ENCODE measurements at regions not wholly inside any gene's neighbourhood (a gene's known extent, or its start where the extent isn't known, plus 50 kb on each side); places are given as distances from the start of the nearest gene placed in this dataset.

DNA sequence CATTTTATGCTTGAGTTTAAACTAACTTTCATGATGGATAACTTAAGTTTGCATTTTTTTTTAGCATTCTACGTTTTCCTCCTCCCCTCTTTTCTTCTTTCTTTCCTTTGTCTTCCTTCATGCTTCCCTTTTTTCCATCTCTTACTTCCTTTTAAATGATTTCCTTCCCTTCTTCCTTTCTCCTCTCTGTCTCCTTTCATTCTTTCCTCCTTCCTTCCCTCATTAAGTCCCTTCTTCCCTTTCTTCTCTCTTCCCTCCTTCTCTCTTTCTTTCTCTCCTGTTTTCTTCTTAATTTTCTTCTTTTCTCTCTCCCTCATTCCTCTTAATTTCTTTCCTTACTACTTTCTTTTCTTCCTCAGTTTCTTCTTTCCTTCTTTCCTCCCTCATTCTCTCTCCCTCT is 376.0 kb downstream of the LRIG3 start:
- no peak for DNase-seq
- no peaks in the 10 kb centered on the region for H3K9me3 Mint-ChIP-seq
- H3K27ac Mint-ChIP-seq, result no peak overlapping the region
- no peaks in the 10 kb centered on the region for H3K27me3 Mint-ChIP-seq
- no peak overlapping the region for H3K4me3 Mint-ChIP-seq
- H3K4me1 Mint-ChIP-seq, result no peaks in the 10 kb centered on the region
- H3K36me3 Mint-ChIP-seq (ENCODE audit: low read depth), result no peaks in the 10 kb centered on the region
- no peak for ATAC-seq

DNA sequence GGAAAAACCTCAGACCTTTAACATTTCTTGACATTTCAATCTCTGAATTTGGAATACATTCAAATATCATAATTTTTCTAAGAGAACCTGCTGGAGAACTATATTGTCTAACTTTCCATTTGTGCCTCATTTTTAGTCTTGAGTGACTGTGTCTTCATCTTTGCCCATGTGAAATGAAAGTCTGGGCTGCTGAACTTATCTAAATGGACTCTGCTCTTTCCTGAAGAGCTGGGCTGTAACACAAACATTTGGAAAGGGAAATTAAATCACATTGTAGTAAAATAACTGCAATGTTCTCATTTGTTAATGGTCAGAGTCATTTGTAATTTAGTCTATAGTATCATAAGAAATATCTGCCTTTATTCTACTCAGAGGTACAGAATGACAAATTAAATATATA is 373.1 kb downstream of the LRIG3 start:
- no peak for DNase-seq

DNA sequence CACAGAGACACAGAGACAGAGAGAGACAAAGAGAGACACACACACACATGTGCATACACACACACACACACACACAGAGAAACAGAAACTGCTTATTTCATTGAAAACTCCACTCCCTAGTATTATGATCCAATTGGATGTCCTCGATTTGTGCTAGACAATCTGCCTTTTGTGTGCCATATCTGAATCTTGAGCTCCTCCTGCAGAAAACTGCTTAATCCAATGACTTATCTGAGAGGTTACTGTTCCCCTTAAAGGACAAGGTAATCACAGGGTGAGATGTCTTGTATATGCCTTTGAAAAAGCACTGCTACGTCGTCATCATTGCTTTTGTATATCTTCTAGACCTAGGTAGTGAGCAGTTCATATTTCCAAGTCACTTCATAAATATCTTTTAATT is 371.5 kb downstream of the LRIG3 start:
- Mint-ChIP-seq H3K4me3 (no peak overlapping the region), H3K27me3 (no peaks in the 10 kb centered on the region), H3K27ac (no peak overlapping the region), H3K36me3 (ENCODE audit: low read depth) (no peaks in the 10 kb centered on the region), H3K4me1 (no peaks in the 10 kb centered on the region), H3K9me3 (no peaks in the 10 kb centered on the region)
- ATAC-seq, result no peak
- DNase-seq, result no peak

More for the DNA sequence above, 373.1 kb downstream of the LRIG3 start:
- H3K4me1 Mint-ChIP-seq, result no peaks in the 10 kb centered on the region
- no peak overlapping the region for H3K27ac Mint-ChIP-seq
- no peaks in the 10 kb centered on the region for H3K36me3 Mint-ChIP-seq (ENCODE audit: low read depth)
- H3K9me3 Mint-ChIP-seq, result no peaks in the 10 kb centered on the region
- no peak overlapping the region for H3K4me3 Mint-ChIP-seq
- H3K27me3 Mint-ChIP-seq, result no peaks in the 10 kb centered on the region
- ATAC-seq, result no peak

DNA sequence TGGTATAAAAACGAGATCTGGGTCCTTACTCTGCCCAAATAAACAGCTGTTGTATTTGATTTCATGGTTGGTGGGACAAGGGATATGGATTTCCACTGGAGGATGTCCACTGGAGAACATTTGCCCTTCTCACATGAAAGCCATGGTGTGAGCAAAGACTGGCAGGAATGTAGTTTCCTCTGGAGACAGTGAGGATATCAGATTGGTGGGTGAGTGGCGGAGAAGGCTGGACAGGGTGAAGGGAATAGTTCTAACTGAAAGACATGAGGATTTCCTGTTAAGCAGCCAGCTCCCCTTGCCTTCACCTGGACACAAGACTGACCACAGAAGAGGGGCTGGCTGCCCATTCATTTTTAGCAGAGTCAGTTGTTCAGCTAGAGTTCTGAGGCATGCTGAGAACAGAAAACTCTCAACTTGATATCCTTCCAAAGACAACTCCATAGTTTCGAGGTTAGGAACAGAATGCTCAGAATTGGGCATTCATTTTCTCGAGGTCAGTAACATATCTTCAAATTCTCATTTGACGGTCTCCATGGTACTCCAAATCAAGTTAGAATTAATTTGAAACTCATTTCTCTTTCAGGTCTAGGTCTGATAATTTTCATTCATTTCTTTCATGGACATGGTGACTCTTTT is 365.7 kb downstream of the LRIG3 start:
- Mint-ChIP-seq H3K27ac (no peak overlapping the region), H3K4me3 (no peak overlapping the region), H3K9me3 (no peaks in the 10 kb centered on the region), H3K27me3 (no peaks in the 10 kb centered on the region), H3K4me1 (no peaks in the 10 kb centered on the region), H3K36me3 (ENCODE audit: low read depth) (no peaks in the 10 kb centered on the region)
- DNase-seq, result no peak
- no peak for ATAC-seq

DNA sequence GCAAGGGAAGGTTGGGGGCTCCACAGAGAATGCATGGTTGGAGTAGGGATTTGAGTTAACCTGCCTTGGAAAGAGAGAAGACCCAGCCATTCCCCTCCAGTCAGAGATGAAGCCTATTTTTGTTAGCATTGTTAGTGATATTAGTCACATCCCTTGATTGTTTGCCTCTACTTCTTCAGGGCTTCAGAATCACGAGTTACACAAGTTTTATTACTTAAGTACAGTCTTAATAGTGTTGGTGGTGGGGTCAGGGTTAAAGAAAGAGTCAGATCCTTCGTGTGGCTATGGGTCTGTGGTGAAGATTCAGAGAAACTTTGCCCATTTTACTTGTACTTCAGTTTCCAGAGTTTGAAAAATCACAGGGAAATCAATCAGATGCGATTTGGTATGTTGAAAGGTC is 363.1 kb downstream of the LRIG3 start:
- DNase-seq, result no peak
- Mint-ChIP-seq H3K27ac (no peak overlapping the region), H3K4me1 (no peaks in the 10 kb centered on the region), H3K36me3 (ENCODE audit: low read depth) (no peaks in the 10 kb centered on the region), H3K9me3 (no peaks in the 10 kb centered on the region), H3K27me3 (no peaks in the 10 kb centered on the region), H3K4me3 (no peak overlapping the region)
- ATAC-seq, result no peak

DNA sequence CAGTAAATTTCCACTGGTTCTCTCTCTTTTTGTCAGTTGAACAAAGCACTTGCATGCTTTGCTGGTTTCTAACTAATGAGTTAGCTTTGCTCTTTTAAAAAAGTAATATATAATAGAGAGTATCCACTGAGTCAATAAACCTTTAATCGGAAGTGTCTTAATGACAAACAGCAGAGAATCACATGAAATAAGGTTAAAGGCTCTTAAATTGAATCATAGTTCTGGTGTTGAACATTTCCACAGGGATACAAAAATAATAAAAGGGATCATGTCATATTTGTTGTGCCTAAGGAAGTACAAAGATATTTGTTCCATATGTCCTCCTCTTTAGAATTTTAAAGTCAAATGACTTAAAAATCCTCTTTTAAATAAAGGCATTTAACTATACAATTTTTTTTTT is 362.6 kb downstream of the LRIG3 start:
- no peaks in the 10 kb centered on the region for H3K9me3 Mint-ChIP-seq
- DNase-seq, result no peak

DNA sequence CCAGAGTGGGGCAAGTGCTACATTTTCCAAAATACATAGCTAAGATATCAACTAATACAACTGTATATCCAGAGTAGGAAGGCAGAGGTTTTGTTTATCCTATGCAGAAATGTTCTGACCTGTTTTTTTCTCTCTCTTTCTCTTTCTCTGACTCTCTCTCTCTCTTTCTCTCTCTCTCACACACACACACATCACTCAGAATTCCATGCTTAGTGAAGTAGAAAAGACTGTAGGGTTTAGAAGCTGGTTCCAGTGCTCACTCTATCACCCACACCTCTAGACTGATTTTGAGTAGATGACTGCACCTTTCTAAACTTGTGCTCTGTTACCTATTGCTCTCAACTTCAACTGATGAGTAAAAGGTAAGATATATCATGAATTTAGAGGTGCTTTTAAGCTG is 356.7 kb downstream of the LRIG3 start:
- Mint-ChIP-seq H3K4me3 (no peak overlapping the region), H3K27me3 (no peaks in the 10 kb centered on the region), H3K27ac (no peak overlapping the region), H3K4me1 (no peaks in the 10 kb centered on the region), H3K36me3 (ENCODE audit: low read depth) (no peaks in the 10 kb centered on the region), H3K9me3 (no peaks in the 10 kb centered on the region)
- DNase-seq, result no peak
- ATAC-seq, result no peak

More for the DNA sequence above, 362.6 kb downstream of the LRIG3 start:
- ATAC-seq, result no peak
- Mint-ChIP-seq H3K27ac (no peak overlapping the region), H3K4me1 (no peaks in the 10 kb centered on the region), H3K36me3 (ENCODE audit: low read depth) (no peaks in the 10 kb centered on the region), H3K27me3 (no peaks in the 10 kb centered on the region), H3K4me3 (no peak overlapping the region)

DNA sequence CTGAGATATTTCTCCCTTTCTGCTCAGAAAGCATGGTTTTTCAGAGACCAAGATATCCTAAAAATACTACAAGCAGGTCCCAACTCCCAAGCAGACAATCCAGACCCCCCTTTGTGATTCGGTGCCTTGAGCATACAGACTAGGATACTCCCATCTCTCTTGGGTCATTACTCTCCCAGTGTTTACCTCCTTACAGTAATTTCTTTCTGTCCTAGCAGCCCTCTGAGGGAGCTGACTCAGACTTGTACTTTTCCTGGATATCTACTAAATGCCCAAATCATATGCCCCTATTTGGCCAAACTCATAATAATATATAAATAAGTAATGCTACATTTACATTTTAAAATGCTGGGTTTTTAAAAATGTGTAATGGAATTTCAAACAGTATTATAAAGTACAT is 355.6 kb downstream of the LRIG3 start:
- no peaks in the 10 kb centered on the region for H3K27me3 Mint-ChIP-seq
- DNase-seq, result no peak
- no peaks in the 10 kb centered on the region for H3K36me3 Mint-ChIP-seq (ENCODE audit: low read depth)
- no peaks in the 10 kb centered on the region for H3K4me1 Mint-ChIP-seq
- H3K9me3 Mint-ChIP-seq, result no peaks in the 10 kb centered on the region
- H3K4me3 Mint-ChIP-seq, result no peak overlapping the region
- no peak for ATAC-seq
- no peak overlapping the region for H3K27ac Mint-ChIP-seq

DNA sequence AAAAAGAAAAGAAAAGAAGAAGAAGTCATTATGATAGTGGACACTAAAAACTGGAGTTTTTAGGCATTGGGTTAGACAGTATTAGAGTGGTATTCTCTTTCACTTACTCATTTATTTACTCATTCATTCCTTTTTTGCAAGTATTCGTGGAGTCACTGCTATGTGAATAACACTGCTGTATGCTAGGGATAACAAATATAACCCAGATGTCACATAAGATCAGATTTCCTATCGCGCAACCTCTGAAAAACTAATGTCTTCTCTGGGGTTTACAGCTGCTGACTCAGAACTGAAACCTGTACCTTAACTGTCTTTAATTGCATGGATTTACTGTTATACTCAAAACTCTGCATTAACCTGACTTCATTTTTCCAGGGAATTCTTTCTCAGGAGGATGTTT is 353.7 kb downstream of the LRIG3 start:
- Mint-ChIP-seq H3K27me3 (no peaks in the 10 kb centered on the region), H3K4me3 (no peak overlapping the region), H3K9me3 (no peaks in the 10 kb centered on the region), H3K27ac (no peak overlapping the region), H3K4me1 (no peaks in the 10 kb centered on the region), H3K36me3 (ENCODE audit: low read depth) (no peaks in the 10 kb centered on the region)
- DNase-seq (no peak), ATAC-seq (no peak)

DNA sequence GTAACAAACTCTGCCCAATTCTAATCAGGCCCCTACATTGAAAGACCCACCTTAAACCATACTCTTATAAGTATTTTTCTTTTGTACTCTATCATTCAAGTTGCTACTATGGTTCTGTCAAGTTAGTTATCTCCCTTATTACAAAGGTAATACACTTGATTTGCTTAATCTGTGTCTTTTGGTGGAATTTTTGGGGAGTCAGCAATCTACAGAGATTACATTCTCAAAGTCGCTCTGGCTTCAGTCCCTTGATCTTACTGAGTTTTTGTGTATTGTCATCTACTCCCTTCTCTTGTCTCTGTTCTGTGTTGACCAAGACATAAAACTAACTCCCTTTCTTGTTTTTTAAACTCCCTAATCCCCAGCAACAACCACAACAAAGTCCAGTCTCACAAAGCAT is 353.1 kb downstream of the LRIG3 start:
- no peaks in the 10 kb centered on the region for H3K4me1 Mint-ChIP-seq
- no peak overlapping the region for H3K27ac Mint-ChIP-seq
- DNase-seq (no peak), ATAC-seq (no peak)
- H3K4me3 Mint-ChIP-seq, result no peak overlapping the region
- no peaks in the 10 kb centered on the region for H3K36me3 Mint-ChIP-seq (ENCODE audit: low read depth)
- no peaks in the 10 kb centered on the region for H3K27me3 Mint-ChIP-seq
- no peaks in the 10 kb centered on the region for H3K9me3 Mint-ChIP-seq

DNA sequence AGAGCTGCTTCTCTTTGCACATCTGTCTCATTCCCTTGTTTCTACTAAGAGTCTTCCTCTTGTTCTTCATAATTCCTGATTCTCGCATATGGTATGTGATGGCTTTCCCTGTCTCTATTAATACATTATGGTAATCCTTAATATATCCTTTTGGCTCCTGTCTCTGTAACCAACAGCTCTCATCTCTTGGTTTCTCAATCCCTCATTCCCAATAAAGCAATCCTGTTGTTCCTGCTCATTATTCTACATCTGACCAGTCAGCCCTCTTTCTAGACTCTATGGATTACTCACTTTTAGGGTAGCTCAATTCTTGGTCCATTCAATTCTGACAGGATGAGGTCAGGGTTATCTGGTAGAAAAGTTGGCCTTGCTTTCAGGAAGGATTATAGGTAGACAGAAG is 349.9 kb downstream of the LRIG3 start:
- Mint-ChIP-seq H3K4me3 (no peak overlapping the region), H3K27me3 (no peaks in the 10 kb centered on the region), H3K9me3 (no peaks in the 10 kb centered on the region), H3K36me3 (ENCODE audit: low read depth) (no peaks in the 10 kb centered on the region), H3K4me1 (no peaks in the 10 kb centered on the region), H3K27ac (no peak overlapping the region)
- DNase-seq (no peak), ATAC-seq (no peak)

DNA sequence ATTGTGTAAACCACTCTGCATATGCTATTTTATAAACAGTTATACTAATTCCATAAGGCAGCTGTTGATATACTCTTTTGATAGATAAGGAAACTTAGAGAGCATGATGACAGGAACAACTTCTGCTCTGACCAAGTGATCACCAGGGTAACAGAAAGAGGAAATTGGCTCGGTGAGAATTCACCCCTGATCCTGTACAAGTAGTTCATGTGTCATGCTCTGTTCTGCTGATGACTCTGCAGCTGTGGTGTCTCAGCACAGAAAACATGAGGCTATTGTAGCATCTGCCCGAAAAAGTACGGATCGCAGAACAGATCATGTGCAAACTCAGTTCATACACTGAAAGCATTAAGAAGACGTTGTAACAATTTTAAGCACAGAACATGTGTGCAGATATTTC is 345.0 kb downstream of the LRIG3 start:
- DNase-seq (no peak), ATAC-seq (no peak)
- Mint-ChIP-seq H3K4me3 (no peak overlapping the region), H3K4me1 (no peaks in the 10 kb centered on the region), H3K27ac (no peak overlapping the region), H3K36me3 (ENCODE audit: low read depth) (no peaks in the 10 kb centered on the region), H3K27me3 (no peaks in the 10 kb centered on the region), H3K9me3 (no peaks in the 10 kb centered on the region)

DNA sequence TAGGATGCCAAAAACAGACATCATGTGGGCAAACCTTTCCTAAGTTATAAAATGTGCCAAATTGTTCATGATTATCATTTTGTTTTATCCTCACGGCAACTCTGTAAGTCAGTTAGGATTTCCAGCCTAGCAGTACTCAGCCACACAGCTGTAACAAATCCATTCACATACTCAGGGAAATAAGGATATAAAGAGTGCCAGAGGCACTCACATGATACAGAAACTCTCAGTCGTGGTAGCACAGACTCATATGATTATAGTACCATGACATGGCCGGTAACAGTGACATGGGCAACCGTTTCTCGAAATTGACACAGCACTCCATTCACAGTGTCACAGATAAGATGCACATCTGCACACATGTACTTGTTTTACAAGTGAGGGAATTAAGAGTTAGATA is 344.2 kb downstream of the LRIG3 start:
- Mint-ChIP-seq H3K9me3 (no peaks in the 10 kb centered on the region), H3K4me1 (no peaks in the 10 kb centered on the region), H3K27me3 (no peaks in the 10 kb centered on the region), H3K36me3 (ENCODE audit: low read depth) (no peaks in the 10 kb centered on the region), H3K4me3 (no peak overlapping the region), H3K27ac (no peak overlapping the region)
- DNase-seq, result no peak
- ATAC-seq, result no peak

DNA sequence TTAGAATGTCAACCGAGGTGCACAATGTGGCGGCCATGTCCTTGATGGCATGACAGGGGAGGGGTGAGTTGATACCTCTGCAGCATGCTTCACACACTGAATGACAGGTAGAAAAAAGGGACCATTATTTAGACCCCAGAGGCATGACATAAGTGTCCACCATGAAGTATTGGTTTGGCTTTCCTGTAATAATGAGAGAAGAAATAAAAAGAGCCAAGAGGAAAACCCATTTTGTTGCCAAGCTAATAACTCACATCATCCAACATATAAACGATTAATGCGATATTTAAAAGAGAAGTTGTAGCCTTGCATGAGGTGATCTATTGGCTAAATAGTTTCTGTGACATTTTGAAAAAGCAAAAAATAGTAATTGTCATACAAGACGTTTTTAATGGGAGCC is 343.4 kb downstream of the LRIG3 start:
- Mint-ChIP-seq H3K36me3 (ENCODE audit: low read depth) (no peaks in the 10 kb centered on the region), H3K27me3 (no peaks in the 10 kb centered on the region), H3K4me3 (no peak overlapping the region), H3K9me3 (no peaks in the 10 kb centered on the region), H3K27ac (no peak overlapping the region), H3K4me1 (no peaks in the 10 kb centered on the region)
- no peak for DNase-seq
- ATAC-seq, result no peak

DNA sequence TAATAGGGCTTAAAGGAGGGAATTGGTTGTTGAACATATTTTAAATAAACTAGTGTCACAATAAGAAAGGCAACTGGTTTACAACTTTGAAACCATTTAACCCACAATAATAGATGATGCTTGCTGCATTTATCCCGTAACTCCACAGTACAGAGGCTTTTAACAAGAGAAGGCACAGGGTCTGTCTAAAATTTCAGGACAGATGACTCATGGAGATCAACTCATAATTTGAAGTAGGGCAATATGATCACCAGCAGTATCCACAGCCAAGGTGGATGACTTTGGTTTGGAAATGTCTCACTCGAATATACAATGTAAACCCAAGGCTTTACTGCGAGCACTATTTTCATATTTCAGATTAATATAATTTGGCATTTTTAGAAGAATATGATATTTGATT is 340.2 kb downstream of the LRIG3 start:
- ATAC-seq, result no peak
- H3K36me3 Mint-ChIP-seq (ENCODE audit: low read depth), result no peaks in the 10 kb centered on the region
- DNase-seq, result no peak
- H3K27ac Mint-ChIP-seq, result no peak overlapping the region
- no peaks in the 10 kb centered on the region for H3K4me1 Mint-ChIP-seq
- H3K27me3 Mint-ChIP-seq, result no peaks in the 10 kb centered on the region
- no peak overlapping the region for H3K4me3 Mint-ChIP-seq
- no peaks in the 10 kb centered on the region for H3K9me3 Mint-ChIP-seq

DNA sequence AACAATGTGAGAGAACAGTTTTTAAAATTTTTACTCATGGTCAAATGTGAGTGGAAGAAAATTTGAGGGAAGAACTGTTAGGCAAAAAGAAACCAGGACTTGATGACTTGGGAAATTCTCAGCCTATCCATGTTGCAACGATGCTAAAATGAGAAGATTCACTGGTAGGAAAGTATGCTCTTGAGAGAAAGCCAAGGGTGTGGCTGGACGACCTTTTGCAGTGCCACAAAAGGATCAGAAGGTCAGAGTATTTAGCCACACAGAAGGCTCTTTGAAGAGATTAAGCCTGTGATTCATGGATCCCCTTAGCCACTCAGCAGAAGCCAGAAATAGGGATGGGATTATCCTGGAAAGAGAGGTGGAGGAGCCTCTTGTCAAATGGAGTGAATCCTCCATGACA is 336.8 kb downstream of the LRIG3 start:
- no peak overlapping the region for H3K4me3 Mint-ChIP-seq
- H3K4me1 Mint-ChIP-seq, result no peaks in the 10 kb centered on the region
- ATAC-seq (no peak), DNase-seq (no peak)
- no peaks in the 10 kb centered on the region for H3K9me3 Mint-ChIP-seq
- no peaks in the 10 kb centered on the region for H3K27me3 Mint-ChIP-seq
- no peaks in the 10 kb centered on the region for H3K36me3 Mint-ChIP-seq (ENCODE audit: low read depth)
- no peak overlapping the region for H3K27ac Mint-ChIP-seq

Data from activated naive CD8-positive, alpha-beta T cell treated with anti-CD3 and anti-CD28 coated beads, Interleukin-2, amount 50 U/mL, for 24 hours (primary cell).